ENCODE measurements at regions not wholly inside any gene's neighbourhood (a gene's known extent, or its start where the extent isn't known, plus 50 kb on each side); places are given as distances from the start of the nearest gene placed in this dataset.

DNA sequence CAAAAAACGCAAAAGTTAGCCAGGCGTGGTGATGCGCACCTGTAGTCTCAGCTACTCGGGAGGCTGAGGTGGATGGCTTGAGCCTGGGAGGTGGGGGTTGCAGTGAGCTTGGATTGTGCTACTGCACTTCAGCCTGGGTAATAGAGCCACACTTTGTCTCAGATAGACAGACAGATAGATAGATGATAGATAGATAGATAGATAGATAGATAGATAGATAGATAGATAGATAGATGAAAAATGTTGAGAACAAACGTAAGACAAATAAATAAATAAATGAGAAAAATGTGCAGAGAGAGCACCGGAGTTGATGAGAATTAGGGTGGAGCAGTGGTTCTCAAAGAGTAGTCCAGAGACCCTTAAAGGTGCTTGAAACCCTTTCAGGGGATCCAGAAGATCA is 58.4 kb upstream of the ARL8B start:
- in situ Hi-C loops (cut with MboI; ENCODE audit: low sequenced_read_pairs), result loop anchor here (10.0 to 25.0 kb wide), 2 partner anchors 226 to 349 kb away; no protein-coding TSS in a partner anchor

DNA sequence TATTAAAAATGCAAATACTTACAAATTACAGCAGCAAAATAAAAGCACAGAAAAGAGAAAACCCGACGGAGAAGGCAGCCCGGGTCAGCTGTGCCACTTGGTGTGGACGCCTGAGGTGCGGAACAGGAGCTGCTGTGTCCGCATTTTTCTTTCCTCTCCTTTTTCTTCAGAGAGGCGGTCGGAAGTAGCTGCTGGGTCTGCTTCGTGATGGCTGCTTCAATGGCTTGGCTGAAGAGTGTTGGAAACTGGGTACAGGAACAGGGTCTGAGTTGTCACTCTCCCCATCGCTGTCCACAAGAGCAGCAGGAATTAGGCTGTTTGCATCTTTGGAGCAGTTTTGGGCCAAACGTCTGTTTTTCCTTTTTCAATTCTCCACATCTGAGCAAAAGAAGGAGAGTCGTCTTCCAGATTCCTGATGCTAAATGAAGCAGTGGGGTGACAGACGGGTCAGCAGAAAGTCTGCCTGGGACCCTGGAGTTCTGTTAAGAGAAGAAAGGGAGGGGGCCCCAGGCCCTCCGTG is 53.5 kb upstream of the ARL8B start:
- in situ Hi-C loops (cut with MboI; ENCODE audit: low sequenced_read_pairs), result loop anchor here (10.0 to 25.0 kb wide), 2 partner anchors 231 to 354 kb away; no protein-coding TSS in a partner anchor

DNA sequence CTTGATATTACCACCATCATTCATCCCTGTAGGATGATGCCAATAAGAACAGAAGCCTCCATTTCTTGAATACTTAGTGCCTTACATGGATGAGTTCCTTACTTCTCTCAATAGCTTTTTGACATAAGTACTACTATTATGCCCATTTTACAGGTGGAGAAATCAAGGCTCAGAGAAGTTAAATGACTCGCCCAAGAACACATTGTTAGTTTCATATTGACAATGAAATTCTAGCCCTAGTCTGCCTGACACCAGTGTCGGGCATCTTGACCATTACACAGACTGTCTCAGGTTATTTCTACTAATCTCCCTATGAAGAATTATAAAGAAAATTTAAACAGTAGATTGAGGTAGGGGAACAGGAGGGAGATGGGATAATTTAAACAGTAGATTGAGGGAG is 52.5 kb upstream of the ARL8B start:
- in situ Hi-C loops (cut with MboI; ENCODE audit: low sequenced_read_pairs), result loop anchor here (10.0 to 25.0 kb wide), 2 partner anchors 232 to 355 kb away; no protein-coding TSS in a partner anchor

DNA sequence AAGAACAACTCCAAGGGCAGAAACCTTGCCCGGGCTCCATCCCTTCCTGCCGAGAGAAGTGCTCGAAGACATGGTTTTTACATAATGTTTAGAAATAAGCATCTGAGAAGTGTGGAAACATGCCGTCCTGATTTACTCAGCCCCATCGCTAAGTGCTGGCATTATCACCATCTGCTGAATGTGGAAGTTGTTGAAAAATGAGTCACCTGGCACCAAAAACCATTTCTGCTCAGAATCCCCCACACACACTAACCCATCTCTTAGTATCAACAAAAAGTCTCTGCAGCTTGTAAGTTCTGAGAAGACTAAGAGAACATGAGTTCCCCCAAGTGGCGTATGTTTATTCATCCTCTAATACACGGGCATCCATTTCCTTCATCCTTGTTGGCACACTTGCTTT is 51.0 kb upstream of the ARL8B start:
- in situ Hi-C loops (cut with MboI; ENCODE audit: low sequenced_read_pairs), result loop anchor here (25.0 kb wide), 1 partner anchor 234 kb away; no protein-coding TSS in a partner anchor

DNA sequence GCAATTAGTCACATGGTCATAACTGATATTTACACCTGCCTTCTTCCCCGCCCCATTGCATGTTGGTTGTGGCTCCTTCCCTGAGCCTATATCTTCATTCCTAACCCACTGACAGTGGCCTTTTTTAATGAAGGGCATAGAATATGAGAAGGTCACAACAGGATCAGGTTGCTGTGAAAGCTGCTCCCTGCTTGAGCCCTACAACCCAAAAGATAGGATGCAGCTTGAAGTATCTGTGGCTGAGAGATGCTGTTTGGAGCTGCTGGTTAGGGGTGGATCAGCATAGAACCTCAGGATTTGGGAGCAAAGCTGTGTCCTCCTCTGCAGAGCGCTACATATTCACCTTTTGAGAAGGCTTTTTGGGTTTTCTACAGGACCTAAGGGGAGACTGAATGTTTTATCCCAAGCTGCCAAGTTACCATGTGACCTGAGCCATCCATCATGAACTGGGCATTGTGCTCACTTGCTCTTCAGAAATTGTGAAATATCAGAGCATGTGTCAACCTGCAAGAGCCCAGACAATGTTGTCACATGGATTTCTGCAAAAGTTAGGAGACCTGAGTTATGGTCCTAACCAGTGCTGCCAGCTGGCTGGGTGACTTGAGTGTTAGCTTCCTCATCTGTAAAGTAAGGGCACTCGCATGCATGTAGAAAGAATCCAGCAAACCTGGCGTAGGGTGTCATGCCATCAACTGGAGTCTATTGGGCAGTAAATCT is 49.8 kb upstream of the ARL8B start:
- in situ Hi-C loops (cut with MboI; ENCODE audit: low sequenced_read_pairs), result loop anchor here (25.0 kb wide), 1 partner anchor 235 kb away; no protein-coding TSS in a partner anchor
